ENCODE measurements at regions not wholly inside any gene's neighbourhood (a gene's known extent, or its start where the extent isn't known, plus 50 kb on each side); places are given as distances from the start of the nearest gene placed in this dataset.

DNA sequence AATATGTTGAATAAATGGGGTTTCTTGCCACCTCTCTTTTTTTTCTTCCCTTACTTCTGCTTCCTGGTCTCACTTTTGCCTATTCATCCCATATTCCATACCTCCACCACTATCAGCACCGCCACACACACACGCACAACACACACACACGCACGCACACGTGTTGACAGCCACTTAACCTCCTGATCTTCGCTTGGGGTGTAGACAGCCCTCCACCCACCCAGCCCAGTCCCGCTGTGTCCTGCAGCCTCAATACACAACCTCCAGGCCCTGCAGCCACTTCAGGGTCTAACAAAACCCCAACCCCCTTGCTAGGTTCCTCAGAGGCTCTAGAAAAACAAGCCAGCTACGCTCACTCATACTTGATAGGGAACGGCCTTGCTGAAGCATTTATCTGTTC is 72.3 kb downstream of the LINC00237 start:
- no peak for DNase-seq

DNA sequence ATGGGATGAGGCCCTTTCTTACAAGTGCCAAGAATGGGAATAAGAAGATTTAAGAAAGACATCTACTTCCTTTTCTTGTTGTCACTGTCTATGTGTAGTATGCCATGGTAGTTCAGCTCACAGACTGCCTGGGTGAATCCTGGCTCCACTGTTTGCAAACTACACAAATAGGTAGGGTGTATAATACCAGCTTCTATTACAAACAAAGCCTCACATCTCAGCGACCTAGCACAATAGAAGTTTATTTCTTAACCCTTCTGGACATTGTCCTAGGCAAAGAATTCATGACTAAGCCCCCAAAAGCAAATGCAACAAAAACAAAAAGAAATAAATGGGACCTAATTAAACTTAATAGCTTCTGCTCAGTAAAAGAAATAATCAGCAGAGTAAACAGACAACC is 74.5 kb downstream of the LINC00237 start:
- DNase-seq, result no peak

DNA sequence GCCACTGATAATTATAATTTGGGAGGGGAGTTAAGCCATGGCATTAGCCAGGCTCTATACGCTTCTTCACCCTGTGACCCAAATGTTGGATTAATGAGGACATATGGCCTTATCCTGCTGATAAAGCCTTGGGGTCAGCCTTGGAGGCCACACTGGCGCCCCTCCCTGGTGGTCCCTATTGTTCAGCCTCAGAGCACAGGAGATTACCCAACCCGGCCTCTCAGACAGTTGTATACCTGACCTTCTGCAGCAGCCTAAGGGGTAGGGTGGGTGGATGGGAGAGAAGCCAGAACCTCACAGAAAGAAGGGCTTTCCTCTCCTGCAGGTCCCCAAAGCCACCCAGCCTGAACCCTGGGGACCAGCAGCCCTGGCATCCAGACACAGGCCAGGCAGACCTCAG is 76.8 kb downstream of the LINC00237 start:
- no peak for DNase-seq

DNA sequence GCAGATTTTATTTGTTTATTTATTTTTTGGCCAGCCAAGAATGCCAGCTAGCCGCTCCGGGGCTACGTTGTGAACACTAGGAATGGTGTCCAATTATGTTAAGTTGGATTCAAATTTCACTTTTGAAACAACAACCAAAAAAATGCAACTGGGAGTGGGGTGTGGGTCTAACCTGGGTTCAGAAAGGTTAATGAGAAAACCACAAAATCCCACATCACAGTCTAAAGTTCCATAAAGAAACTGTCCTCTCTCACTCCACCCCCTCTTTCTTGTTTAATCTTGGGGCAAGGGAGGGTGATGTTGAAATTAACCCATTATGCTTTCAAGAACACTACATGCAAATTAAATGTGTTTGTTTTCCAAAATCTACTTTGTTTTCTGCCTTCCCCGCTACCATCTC is 77.2 kb downstream of the LINC00237 start:
- DNase-seq, result no peak

DNA sequence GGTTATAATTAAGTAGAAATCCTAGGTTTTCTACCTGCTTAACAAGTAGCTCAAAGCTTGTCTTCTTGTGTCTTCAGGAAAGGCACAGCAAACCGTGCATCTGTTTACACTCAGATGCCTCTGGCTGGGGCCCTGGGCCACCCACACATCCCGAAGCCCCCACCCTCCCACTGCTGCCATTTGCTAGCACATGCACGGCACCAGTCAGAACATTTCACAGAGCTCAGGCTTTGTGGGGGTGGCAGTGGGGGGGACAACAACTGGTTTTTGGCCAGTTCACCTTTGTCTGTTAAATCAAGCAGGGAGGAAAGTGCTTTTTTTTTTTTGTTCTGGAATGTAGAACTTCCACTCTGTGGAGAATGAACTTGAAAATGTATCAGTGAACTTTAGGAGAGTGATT is 77.7 kb downstream of the LINC00237 start:
- no peak for DNase-seq

DNA sequence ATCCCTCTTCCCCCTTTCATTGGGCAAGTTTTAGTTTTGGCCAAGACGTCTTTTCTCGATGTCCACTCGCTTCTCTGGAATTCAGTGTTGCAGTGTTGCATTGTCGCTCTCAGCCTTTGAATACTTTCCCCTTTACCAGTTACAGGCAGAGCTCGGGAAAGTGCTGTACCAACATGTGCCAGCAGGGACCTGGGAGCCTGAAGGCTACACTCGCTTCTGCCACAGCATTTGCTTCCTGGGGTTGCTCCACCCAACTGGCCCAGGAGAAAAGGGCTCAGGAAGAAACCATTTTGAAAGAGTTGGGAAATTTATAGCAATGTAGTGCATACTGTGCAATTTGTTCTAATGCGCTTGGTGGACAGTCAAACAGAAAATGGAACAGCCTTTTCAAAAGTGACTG is 78.6 kb downstream of the LINC00237 start:
- peak; percentile 36 for DNase-seq

DNA sequence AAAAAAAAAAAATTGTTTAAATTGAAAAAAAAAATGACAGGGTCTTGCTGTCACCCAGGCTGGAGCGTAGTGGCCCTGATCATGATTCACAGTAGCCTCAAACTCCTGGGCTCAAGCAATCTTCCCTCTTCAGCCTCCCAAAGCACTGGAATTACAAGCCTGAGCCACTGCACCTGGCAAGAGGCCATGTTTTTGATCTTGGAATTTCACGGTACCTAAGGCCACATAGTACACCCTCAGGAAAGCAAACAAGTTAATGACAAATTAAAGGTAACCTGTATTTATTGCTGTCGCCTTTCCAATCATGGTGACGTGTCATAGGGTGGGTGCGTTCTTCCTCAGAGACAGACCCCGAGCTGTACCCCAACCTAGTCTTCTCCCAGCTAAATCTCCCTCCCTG is 79.2 kb downstream of the LINC00237 start:
- DNase-seq, result no peak

DNA sequence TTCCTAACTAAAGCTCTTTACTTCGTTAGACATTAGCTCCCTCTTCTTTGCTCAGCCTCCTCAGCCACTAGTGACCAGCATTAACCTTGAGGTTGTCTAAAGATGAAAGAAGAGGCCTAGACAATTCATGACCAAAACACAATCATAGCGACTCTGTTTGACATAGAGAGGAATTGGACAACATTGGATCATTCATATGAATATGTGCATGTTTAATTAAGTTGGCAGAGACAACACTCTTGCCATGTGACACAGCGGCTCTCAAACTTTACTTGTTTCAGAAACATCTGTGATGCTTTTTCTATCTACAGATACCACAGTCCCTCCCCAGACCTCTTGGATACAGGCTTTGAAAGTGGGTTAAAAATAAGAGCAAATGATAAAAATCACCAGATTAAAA is 81.7 kb downstream of the LINC00237 start:
- no peak for DNase-seq

DNA sequence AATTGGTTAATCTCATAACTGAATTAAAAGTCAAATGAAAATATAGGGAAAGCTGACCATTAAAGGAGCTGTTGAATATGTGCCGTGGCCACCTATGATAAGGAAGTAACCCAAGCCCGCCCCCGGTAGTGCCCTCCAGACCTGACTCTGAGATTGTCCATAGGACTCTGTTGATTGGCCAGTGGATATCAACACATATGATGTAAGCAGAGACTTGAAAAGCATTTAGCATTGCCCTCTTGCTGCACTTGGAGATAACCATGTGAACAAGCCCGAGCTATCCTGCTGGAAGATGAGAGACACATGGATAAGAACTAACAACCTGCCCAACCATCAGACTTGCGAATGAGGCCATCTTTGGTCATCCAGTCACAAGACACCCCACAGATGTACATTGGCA is 83.2 kb downstream of the LINC00237 start:
- no peak for DNase-seq

DNA sequence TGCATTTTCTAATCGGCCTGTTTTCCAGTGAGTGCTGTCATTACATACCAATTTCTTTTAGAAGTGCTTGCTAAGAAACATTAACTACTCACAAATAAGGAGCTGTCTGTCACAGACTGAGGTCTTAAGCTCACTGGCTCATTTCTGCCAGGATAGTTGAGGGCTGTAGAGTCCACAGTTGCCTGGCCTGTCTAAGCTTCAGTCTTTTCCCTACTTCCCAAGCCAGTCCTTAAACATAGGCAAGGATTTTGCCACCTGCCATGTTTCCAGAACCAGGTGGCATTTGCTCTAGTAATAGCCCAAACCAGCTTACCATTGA is 84.7 kb downstream of the LINC00237 start:
- DNase-seq, result no peak

DNA sequence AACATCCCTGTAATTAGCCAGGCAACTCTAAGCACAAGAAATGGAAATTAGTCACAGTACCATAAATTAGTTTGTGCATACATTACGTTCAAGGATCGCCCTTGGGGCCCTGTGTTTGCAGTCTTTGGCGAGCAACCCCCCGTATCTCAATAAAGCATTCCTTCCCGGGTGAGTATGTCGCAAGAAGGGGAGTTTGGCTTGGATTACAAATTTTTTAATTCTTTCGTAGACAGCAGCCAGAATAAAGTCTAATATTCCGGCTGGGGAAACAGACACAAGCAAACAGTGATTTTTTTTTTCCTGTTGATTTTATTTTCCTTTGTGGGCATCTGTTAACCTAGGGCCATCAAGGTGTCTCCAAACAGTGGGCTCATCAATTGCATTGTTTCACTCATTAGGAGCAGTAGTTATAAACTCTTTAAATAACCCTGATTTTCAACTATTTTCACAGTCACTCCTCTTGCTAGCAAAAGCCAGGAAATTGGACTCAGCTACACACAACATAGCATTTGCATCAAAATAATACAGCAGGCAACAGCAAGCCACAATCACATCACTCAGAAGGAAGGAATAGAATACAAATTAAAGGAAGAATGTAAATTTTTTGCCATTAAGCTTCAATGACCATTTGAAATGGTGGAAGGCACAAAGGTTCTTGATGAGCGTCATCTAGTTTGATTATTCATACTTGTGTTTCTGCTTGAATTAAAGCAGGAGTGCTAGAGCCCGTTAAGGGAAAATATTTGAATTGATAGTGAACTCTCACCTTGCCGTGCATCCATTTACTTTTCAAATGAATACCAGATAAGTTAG is 85.3 kb downstream of the LINC00237 start:
- DNase-seq, result no peak

DNA sequence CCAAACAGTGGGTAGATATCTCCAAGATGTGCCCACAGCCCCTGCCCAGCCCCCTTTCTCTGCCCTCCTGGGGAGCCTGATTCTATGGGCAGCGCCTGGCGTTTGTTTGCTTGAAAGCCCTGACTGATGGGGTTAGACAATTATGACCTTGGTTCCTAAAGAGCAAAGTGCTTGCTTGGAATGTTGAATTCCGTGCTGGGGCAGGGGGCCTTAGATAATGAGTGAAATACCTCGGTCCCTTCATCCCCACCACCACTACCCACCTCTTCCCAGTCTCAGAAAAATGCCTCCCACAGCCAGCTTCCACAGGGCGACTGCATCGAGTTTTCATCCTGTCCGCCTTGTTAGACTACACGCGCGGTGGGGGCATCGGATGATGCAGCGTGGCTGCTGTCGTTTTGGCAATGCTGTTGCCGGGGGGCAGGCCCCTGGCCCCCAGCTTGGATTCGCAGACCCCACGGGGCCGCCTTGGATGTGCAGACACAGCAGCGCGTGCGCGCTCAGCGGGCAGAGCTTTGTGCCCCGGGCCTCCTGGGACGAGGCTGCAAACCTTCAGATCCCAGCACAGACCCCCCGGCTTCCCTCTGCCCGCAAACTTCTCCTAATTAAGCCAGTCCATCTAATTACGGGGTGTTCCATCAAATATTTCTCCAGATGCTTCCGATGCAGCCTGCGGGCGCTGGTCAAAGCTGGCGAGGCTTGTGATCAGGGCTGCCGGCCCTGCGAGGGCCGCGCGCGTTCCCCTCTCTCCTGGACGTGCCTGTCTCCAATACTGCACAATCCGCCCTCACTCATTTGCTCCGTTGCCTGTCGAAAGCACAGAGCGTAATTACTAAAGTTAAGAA is 86.1 kb downstream of the LINC00237 start:
- no peak for DNase-seq

DNA sequence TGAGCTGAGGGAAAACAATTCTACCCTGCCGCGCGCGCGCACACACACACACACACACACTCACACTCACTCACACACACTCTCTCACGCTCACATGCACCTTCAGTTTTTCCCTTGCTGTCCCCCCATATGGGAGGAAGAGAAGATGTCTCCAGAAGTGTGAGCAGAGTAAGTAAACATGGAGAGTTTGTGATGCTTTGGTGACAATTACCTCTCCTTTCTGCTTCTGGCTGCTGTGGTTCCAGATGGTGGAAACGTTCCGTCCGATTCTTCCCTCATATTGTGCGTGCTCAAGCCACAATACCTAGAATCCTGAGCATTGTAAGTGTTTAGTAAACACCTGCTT is 86.7 kb downstream of the LINC00237 start:
- no peak for DNase-seq

DNA sequence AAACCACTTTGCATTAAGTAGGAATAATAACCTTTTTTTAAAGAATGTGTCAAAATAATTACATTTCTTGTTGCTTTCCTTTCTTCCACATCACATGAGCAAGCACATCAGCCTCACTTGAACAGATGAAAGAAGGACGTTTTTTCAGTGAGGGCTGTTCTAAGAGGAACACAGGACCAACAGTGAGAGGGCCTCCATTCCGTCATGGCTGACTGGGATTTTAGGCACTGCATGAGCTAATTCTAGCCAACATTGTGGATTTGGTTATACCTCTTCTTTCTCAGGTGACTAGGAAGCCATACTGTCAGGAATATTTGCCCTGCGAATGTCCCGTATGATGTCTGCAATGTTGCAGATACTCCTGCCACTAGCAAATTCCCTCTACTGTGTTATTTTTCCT is 87.6 kb downstream of the LINC00237 start:
- DNase-seq, result no peak

DNA sequence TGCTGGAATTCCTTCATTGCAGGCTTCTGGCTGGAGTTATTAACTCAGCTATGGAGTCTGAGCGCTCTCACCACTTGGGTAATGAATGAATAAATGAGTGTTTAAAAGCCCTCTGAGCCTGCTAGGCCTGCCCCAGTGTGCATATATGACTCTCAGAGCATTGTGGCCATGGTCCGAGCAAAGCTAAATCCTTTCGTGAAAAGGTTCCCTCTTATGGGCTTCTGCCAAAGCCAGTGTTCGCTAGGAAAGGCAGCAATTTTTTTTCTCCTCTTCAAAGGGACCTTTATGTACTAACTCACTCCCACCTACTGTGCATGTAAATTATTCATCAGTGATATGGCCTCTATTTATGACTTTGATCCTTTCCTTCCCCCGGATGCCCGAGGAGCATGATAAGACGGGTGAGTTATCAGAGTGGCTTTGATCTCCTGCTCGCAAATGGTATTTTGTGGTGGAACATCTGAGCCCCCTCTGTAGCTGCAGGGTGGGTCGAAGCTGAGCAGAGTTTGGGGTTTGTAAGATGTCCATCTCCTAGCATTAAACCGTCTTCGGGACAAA is 88.6 kb downstream of the LINC00237 start:
- DNase-seq, result no peak

DNA sequence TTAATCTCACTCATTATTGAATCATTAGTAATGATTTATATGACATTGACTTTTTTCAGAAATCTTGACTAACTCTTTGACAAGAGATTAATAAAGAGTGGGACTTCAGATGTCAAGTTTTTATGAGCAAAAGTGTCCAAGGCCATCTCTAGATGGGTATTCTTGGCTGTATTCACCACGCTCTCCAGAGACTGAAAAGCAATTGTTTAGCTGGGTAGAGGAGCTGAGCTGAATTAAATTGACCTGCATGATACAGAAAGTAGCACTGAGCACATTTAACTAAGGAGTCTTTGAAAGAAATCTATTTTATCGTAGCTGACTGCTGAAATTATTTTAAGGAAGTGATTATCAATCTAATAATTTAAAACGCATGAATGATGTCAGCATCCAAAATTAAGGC is 89.4 kb downstream of the LINC00237 start:
- no peak for DNase-seq

DNA sequence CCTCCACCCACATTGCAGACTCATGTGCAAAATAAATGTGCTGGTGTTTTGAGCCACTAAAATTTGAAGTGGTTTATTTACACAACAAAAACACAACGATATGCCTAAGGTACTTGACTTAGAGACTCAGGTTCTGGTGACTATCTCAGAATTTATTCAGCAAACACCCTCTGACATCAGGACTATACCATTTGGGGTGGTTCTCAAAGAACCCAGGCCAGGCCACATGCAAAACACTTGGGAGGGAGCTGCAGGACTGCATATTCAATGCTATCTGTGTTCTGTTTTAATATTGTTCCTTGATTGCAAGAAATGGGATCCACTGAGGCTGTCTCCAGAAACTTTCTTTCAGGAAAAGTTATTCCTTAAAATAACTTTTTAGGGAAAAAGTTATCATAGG is 91.6 kb downstream of the LINC00237 start:
- no peak for DNase-seq

DNA sequence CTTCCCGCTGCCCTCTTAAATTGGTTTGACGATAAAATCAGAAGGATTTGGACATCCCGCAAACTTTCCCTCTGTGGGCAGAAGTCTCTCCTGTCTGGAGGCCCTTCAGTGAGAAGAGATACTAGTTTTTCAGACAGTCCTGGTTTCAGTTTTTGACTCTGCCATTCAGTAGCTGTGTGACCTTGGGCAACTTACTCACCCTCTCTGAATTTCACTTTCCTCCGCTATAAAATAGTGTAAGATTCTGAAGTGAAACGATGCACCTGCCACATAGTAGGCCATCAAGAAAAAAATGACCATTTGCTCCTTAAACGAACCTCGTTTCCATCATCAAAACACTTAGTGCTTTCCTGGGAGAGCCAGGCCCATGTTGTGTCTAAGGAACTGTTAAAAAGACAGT is 97.2 kb downstream of the LINC00237 start:
- no peak for DNase-seq

DNA sequence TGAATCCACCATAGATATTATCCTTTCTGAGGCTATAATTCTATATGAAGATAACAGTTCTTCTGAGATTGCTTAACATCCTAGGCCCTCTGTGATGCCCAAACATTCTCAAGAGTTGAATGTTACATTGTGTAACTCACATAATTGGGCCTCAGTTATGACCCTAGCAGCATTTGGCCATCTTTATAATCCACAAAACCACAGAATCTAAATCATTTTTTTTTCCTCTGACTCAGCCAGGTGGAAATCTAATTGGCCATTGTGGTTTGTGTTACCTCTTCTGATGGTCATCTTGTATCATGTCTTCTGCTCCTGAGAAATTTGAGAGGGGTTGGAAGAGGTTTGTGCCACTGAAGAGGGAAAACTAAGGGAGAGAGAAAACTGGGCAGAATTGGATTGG is 99.5 kb downstream of the LINC00237 start:
- no peak for DNase-seq

DNA sequence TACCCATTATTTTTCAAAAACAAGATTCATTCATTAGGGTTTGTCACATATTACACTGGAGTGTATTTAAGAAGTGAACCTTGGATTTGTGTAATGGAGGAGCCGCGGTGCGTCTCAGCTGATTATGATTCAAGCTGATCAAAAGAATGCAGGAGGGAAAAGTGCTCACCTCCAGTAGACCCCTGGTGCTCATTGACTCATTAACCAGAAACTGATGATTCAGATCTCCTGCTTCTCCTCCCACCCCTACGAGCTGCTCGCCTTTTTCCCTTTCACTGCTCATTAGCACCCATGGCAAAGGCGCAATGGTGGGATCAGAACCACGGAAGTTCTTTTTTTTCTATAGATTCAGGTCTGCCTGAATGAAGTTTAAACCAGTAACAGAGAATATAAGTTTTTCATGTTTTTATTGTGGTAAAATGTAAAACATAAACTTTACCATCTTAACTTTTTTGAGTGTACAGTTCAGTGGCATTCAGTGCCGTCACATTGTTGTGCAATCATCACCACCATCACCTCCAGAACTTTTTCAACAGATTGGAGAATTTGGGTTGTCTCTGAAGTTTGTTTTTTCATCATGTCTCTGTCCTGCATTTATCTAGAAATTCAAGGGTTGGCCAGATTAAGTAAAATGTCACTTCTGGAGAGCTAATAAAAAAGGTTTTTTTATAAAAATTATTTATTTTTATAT is 101.6 kb downstream of the LINC00237 start:
- DNase-seq, result no peak

DNA sequence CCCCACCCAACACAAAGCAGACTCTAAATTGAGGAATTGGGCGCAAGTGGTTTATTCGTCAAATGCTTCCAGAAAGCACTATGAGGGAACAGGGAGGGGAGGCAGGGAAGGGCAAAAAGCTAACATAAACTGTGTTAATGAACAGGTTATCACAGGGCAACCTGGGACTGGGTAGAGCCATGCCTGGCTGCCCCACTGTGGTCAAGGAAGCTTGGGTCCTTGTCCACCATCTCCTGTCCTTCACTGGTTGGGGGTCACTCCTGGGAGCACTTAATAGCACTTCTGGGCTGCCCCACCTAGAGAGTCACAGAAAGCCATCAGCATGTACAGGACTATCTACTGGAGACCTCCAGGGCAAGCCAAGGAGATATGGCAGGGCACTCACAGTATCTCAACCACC is 102.3 kb downstream of the LINC00237 start:
- DNase-seq, result no peak

DNA sequence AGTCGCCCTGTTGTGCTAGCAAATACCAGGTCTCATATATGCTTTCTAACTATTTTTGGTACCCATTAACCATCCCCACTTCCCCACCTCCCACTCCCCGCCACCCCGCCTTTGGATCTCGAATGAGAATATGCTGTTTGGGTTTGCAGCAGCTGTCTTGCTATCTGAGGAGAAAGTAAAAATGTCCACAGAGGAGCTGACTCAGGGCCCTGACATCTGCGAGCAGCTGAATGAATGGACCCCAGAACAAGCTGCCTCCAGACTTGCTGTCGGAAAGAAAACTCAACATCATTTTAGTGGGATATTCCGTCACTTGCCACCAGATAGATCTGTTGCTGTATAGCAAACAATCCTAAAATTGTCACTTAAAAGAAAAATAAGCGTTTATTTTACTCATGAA is 103.7 kb downstream of the LINC00237 start:
- no peak for DNase-seq

DNA sequence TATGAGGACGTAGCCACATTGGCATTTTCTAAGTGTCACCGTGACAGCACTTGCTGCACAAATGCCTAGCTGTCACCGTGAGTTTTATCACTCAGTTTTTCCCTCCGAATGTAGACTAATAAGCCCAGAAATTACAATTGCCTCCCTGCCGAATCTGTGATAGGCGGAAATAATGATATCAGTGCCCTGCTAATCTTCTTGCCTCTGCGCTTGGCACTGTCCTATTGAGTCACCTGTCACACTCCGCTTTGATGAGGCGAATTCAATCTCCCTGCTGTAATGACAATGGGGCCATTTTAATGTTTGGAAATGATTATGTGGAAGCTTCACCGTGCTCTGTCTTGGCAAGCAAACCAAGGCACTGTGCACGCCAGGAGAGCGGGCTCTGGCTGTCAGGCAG is 112.8 kb downstream of the LINC00237 start:
- DNase-seq, result no peak
